Liver (tissue), 8 donors: ENCODE measurements at regions not wholly inside any gene's neighbourhood (a gene's known extent, or its start where the extent isn't known, plus 50 kb on each side); places are given as distances from the start of the nearest gene placed in this dataset.

ENCODE experiments used
- DNase-seq: peaks from one replicate; pipeline ENCODE4 v3.0.0-alpha.2; 2017; ENCODE audit warnings: low spot score
- H3K27ac ChIP-seq, 2 donors: one replicate each; pipeline ENCODE4 v1.7.0; 2013; ENCODE audit warnings: inconsistent platforms in 2 of 2, low read length in 2 of 2, control low read depth in 1 of 2, low read depth in 1 of 2, mild to moderate bottlenecking in 1 of 2
- H3K27me3 ChIP-seq, 4 donors: one replicate each; pipeline versions ENCODE4 v1.6.1 to v1.7.0; 2013; ENCODE audit warnings: low read length in 3 of 4, inconsistent platforms in 1 of 4, mild to moderate bottlenecking in 1 of 4, moderate library complexity in 1 of 4; ENCODE audit not compliant: control insufficient read depth in 4 of 4, insufficient read depth in 4 of 4
- H3K36me3 ChIP-seq, 4 donors: one replicate each; pipeline versions ENCODE4 v1.6.1 to v1.7.0; 2013; ENCODE audit warnings: low read length in 3 of 4, mild to moderate bottlenecking in 3 of 4, low read depth in 1 of 4, moderate library complexity in 1 of 4; ENCODE audit not compliant: control insufficient read depth in 4 of 4, insufficient read depth in 3 of 4
- H3K4me1 ChIP-seq, 4 donors: one replicate each; pipeline versions ENCODE4 v1.6.1 to v1.7.0; 2013; ENCODE audit warnings: low read length in 3 of 4, mild to moderate bottlenecking in 3 of 4, moderate library complexity in 1 of 4; ENCODE audit not compliant: control insufficient read depth in 4 of 4, insufficient read depth in 4 of 4
- H3K4me3 ChIP-seq, 3 donors: one replicate each; pipeline versions ENCODE4 v1.6.1 to v1.7.0; 2013; ENCODE audit warnings: low read length in 3 of 3, control low read depth in 1 of 3, low read depth in 1 of 3, mild to moderate bottlenecking in 1 of 3
- H3K9ac ChIP-seq, 2 donors: one replicate each; pipeline ENCODE4 v1.7.0; 2013; ENCODE audit warnings: low read length in 2 of 2, mild to moderate bottlenecking in 2 of 2, moderate library complexity in 2 of 2, control low read depth in 1 of 2, low read depth in 1 of 2
- H3K9me3 ChIP-seq, 4 donors: one replicate each; pipeline versions ENCODE4 v1.6.1 to v1.7.0; 2013; ENCODE audit warnings: low read length in 3 of 4; ENCODE audit not compliant: control insufficient read depth in 4 of 4
- EGR1 ChIP-seq, 2 donors: IDR thresholded peaks; 2 replicates each; pipeline ENCODE4 v1.6.1; 2016 to 2018; ENCODE audit warnings: antibody characterized with exemption in 2 of 2, low read depth in 2 of 2
- FOXA1 ChIP-seq: IDR thresholded peaks from 2 replicates; pipeline ENCODE4 v1.6.1; 2016; ENCODE audit warnings: antibody characterized with exemption
- FOXA2 ChIP-seq: IDR thresholded peaks from 2 replicates; pipeline ENCODE4 v1.6.1; 2016; ENCODE audit warnings: antibody characterized with exemption
- GABPA ChIP-seq, 2 donors: IDR thresholded peaks in 1 of 2; conservative IDR thresholded peaks in 1 of 2; 2 replicates each; pipeline ENCODE4 v1.6.1; 2016; ENCODE audit warnings: antibody characterized with exemption in 2 of 2, mild to moderate bottlenecking in 1 of 2, moderate library complexity in 1 of 2
- HNF4A ChIP-seq, 2 donors: conservative IDR thresholded peaks; 2 replicates each; pipeline ENCODE4 v1.6.1; 2016; ENCODE audit warnings: antibody characterized with exemption in 2 of 2, mild to moderate bottlenecking in 2 of 2
- HNF4G ChIP-seq: IDR thresholded peaks from 2 replicates; pipeline ENCODE4 v1.6.1; 2016; ENCODE audit warnings: antibody characterized with exemption
- JUND ChIP-seq, 2 donors: IDR thresholded peaks; 2 replicates each; pipeline ENCODE4 v1.6.1; 2016; ENCODE audit warnings: antibody characterized with exemption in 2 of 2
- NR2F2 ChIP-seq: IDR thresholded peaks from 2 replicates; pipeline ENCODE4 v1.6.1; 2016; ENCODE audit warnings: antibody characterized with exemption
- RAD21 ChIP-seq, 2 donors: IDR thresholded peaks; 2 replicates each; pipeline ENCODE4 v1.6.1; 2016; ENCODE audit warnings: antibody characterized with exemption in 2 of 2, mild to moderate bottlenecking in 2 of 2
- RXRA ChIP-seq, 2 donors: IDR thresholded peaks; 2 replicates each; pipeline ENCODE4 v1.6.1; 2017 to 2018; ENCODE audit warnings: antibody characterized with exemption in 2 of 2, mild to moderate bottlenecking in 1 of 2
- SP1 ChIP-seq: IDR thresholded peaks from 2 replicates; pipeline ENCODE4 v1.6.1; 2018; ENCODE audit warnings: antibody characterized with exemption, mild to moderate bottlenecking
- TAF1 ChIP-seq: conservative IDR thresholded peaks from 2 replicates; pipeline ENCODE4 v1.6.1; 2016; ENCODE audit warnings: antibody characterized with exemption, mild to moderate bottlenecking
- YY1 ChIP-seq: IDR thresholded peaks from 2 replicates; pipeline ENCODE4 v1.6.1; 2016; ENCODE audit warnings: antibody characterized with exemption, mild to moderate bottlenecking
- WGBS: extraction: QIAGEN DNeasy Blood & Tissue Kit; methylation state at CpG from one replicate; pipeline ENCODE4 v1.1.7; 2013; 5-methylcytosine and 5-hydroxymethylcytosine counted together
- TF ChIP-seq, protein P1 (sequence below): IDR thresholded peaks from 2 replicates; pipeline ENCODE4 v1.6.1; 2016; ENCODE audit warnings: antibody characterized with exemption, mild to moderate bottlenecking
- TF ChIP-seq, protein P2 (sequence below): fragments of 150-350 bp; IDR thresholded peaks from 2 replicates; pipeline ENCODE4 v1.5.1; 2017; ENCODE audit warnings: improper control_type of control experiment, low read depth, low read length; ENCODE audit not compliant: missing input control
- TF ChIP-seq, protein P3 (sequence below): IDR thresholded peaks from 2 replicates; pipeline ENCODE4 v1.6.1; 2016; ENCODE audit warnings: antibody characterized with exemption
- TF ChIP-seq, protein P4 (sequence below): IDR thresholded peaks from 2 replicates; pipeline ENCODE4 v1.6.1; 2016; ENCODE audit warnings: antibody characterized with exemption
- TF ChIP-seq, protein P5 (sequence below): IDR thresholded peaks from 2 replicates; pipeline ENCODE4 v1.6.1; 2016; ENCODE audit warnings: antibody characterized with exemption
- donor health status: healthy.
- donor health status: healthy.
- donor health status: healthy.
- donor health status: healthy.
- donor health status: healthy.

DNA sequence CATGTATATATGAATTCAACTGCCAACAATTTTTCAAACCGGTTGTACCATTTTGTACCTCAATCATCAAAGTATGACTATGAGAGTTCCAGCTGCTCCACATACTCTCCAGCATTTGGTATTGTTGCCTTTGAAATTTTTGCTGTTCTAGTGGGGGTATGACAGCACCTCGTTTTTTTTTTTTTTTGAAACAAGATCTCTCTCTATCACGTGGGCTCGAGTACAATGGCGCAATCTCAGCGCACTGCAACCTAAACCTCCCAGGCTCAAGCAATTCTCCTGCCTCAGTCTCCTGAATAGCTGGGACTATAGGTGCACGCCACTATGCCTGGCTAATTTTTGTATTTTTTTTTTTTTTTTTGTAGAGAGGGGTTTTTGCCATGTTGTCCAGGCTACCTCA is 144.7 kb upstream of the JARID2 start (continued):
- TF ChIP-seq, protein P1, sequence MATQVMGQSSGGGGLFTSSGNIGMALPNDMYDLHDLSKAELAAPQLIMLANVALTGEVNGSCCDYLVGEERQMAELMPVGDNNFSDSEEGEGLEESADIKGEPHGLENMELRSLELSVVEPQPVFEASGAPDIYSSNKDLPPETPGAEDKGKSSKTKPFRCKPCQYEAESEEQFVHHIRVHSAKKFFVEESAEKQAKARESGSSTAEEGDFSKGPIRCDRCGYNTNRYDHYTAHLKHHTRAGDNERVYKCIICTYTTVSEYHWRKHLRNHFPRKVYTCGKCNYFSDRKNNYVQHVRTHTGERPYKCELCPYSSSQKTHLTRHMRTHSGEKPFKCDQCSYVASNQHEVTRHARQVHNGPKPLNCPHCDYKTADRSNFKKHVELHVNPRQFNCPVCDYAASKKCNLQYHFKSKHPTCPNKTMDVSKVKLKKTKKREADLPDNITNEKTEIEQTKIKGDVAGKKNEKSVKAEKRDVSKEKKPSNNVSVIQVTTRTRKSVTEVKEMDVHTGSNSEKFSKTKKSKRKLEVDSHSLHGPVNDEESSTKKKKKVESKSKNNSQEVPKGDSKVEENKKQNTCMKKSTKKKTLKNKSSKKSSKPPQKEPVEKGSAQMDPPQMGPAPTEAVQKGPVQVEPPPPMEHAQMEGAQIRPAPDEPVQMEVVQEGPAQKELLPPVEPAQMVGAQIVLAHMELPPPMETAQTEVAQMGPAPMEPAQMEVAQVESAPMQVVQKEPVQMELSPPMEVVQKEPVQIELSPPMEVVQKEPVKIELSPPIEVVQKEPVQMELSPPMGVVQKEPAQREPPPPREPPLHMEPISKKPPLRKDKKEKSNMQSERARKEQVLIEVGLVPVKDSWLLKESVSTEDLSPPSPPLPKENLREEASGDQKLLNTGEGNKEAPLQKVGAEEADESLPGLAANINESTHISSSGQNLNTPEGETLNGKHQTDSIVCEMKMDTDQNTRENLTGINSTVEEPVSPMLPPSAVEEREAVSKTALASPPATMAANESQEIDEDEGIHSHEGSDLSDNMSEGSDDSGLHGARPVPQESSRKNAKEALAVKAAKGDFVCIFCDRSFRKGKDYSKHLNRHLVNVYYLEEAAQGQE: no peak
- TF ChIP-seq SP1 (no peak), YY1 (no peak)

DNA sequence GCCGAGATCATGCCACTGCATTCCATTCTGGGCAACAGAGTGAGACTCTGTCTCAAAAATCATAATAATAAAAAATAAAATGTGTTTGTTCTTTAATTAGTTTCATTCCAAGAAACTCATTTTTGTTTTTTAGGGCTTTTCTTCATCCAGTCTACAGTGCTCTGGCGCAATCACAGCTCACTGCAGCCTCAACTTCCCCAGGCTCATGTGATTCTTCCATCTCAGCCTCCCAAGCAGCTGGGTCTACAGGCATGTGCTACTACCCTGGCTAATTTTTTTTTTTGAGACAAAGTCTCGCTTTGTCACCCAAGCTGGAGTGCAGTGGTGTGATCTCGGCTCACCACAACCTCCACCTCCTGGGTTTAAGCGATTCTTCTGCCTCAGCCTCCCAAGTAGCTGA is 143.6 kb upstream of the JARID2 start:
- TF ChIP-seq HNF4A (conservative IDR thresholded peaks at IDR 0.05) (no peak), NR2F2 (no peak), HNF4G (no peak), EGR1 (IDR thresholded peaks at IDR 0.05; ENCODE audit: low read depth in 2 of 2) (no peak), RAD21 (IDR thresholded peaks at IDR 0.05) (no peak), JUND (IDR thresholded peaks at IDR 0.05) (no peak), YY1 (no peak), FOXA1 (no peak), GABPA (IDR thresholded peaks at IDR 0.05 in 1 of 2, conservative IDR thresholded peaks at IDR 0.05 in 1 of 2) (no peak), TAF1 (no peak), RXRA (IDR thresholded peaks at IDR 0.05) (no peak), SP1 (no peak), FOXA2 (no peak)
- TF ChIP-seq, protein P2, sequence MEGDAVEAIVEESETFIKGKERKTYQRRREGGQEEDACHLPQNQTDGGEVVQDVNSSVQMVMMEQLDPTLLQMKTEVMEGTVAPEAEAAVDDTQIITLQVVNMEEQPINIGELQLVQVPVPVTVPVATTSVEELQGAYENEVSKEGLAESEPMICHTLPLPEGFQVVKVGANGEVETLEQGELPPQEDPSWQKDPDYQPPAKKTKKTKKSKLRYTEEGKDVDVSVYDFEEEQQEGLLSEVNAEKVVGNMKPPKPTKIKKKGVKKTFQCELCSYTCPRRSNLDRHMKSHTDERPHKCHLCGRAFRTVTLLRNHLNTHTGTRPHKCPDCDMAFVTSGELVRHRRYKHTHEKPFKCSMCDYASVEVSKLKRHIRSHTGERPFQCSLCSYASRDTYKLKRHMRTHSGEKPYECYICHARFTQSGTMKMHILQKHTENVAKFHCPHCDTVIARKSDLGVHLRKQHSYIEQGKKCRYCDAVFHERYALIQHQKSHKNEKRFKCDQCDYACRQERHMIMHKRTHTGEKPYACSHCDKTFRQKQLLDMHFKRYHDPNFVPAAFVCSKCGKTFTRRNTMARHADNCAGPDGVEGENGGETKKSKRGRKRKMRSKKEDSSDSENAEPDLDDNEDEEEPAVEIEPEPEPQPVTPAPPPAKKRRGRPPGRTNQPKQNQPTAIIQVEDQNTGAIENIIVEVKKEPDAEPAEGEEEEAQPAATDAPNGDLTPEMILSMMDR: no peak
- TF ChIP-seq, protein P1: no peak
- TF ChIP-seq, protein P3, sequence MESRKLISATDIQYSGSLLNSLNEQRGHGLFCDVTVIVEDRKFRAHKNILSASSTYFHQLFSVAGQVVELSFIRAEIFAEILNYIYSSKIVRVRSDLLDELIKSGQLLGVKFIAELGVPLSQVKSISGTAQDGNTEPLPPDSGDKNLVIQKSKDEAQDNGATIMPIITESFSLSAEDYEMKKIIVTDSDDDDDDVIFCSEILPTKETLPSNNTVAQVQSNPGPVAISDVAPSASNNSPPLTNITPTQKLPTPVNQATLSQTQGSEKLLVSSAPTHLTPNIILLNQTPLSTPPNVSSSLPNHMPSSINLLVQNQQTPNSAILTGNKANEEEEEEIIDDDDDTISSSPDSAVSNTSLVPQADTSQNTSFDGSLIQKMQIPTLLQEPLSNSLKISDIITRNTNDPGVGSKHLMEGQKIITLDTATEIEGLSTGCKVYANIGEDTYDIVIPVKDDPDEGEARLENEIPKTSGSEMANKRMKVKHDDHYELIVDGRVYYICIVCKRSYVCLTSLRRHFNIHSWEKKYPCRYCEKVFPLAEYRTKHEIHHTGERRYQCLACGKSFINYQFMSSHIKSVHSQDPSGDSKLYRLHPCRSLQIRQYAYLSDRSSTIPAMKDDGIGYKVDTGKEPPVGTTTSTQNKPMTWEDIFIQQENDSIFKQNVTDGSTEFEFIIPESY: no peak
- TF ChIP-seq, protein P4, sequence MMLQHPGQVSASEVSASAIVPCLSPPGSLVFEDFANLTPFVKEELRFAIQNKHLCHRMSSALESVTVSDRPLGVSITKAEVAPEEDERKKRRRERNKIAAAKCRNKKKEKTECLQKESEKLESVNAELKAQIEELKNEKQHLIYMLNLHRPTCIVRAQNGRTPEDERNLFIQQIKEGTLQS: no peak
- TF ChIP-seq, protein P5, sequence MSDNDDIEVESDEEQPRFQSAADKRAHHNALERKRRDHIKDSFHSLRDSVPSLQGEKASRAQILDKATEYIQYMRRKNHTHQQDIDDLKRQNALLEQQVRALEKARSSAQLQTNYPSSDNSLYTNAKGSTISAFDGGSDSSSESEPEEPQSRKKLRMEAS: no peak
- Histone ChIP-seq H3K4me1 (no peaks in the 10 kb centered on the region), H3K27me3 (no peaks in the 10 kb centered on the region), H3K36me3 (no peaks in the 10 kb centered on the region), H3K9me3 (peaks cover 0 to 1% (median 0%) of the 10 kb centered on the region in 4 donors), H3K4me3 (no peak overlapping the region), H3K27ac (no peak overlapping the region), H3K9ac (no peak overlapping the region)
- 92% methylated on average over 5 of the region's 5 CpGs for WGBS
- no peak for DNase-seq
